ENCODE measurements at regions not wholly inside any gene's neighbourhood (a gene's known extent, or its start where the extent isn't known, plus 50 kb on each side); places are given as distances from the start of the nearest gene placed in this dataset.

DNA sequence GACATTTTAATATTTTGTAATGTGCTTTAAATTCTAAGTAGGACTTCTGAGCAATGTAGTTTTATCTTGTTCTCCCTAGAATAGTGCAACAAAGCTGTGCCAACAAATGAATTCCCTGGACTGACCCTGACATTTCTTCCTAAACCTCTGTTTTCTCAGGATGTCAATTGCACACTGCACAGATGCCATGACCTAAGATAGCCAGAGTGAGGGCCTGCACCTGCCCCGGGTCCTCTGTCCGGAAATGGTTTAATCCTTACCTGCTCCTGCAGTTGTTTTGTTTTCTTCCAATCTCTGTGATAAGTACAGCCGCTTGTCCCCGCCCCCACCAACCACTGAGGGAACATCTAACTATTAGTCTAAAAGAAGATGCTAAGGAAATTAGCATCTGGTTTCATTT, 831.5 kb downstream of the GALC start:
- TF ChIP-seq, protein P1, sequence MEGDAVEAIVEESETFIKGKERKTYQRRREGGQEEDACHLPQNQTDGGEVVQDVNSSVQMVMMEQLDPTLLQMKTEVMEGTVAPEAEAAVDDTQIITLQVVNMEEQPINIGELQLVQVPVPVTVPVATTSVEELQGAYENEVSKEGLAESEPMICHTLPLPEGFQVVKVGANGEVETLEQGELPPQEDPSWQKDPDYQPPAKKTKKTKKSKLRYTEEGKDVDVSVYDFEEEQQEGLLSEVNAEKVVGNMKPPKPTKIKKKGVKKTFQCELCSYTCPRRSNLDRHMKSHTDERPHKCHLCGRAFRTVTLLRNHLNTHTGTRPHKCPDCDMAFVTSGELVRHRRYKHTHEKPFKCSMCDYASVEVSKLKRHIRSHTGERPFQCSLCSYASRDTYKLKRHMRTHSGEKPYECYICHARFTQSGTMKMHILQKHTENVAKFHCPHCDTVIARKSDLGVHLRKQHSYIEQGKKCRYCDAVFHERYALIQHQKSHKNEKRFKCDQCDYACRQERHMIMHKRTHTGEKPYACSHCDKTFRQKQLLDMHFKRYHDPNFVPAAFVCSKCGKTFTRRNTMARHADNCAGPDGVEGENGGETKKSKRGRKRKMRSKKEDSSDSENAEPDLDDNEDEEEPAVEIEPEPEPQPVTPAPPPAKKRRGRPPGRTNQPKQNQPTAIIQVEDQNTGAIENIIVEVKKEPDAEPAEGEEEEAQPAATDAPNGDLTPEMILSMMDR (IDR thresholded peaks at IDR 0.05; ENCODE audit: low read depth, low read length) = no peak
- no peaks in the 10 kb centered on the region for H3K9me3 ChIP-seq (ENCODE audit: control insufficient read depth, insufficient read depth, low read length)
- ChIA-PET CTCF (no interaction called here), POLR2A (no interaction called here)
- no peak overlapping the region for H3K4me3 ChIP-seq (ENCODE audit: low read depth, low read length)
- DNase-seq (ENCODE audit: low read depth, low spot score) = no peak
- H3K27ac ChIP-seq (ENCODE audit: low read depth, low read length) = no peak overlapping the region
- H3K27me3 ChIP-seq (ENCODE audit: control insufficient read depth, insufficient read depth, low read length) = no peaks in the 10 kb centered on the region

DNA sequence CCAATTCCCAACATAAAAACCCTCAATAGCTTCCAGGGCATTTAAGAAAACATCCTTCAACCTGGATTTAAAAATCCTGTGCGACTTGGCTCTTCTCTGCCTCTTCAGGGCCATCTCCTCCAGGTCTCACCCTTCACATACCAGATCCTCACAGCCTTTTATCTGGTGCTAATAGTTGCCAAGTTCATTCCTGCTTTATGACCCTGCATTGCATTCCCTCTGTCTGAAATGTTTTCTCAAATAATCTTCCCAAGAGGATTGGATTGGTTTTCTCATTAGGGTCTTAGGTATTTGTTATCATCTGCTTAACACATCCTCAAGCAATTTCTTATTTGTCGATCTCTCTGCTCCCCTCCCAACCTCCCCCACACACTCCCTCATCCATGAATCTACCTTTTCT, 832.0 kb downstream of the GALC start:
- no peak overlapping the region for H3K4me3 ChIP-seq (ENCODE audit: low read depth, low read length)
- no peaks in the 10 kb centered on the region for H3K9me3 ChIP-seq (ENCODE audit: control insufficient read depth, insufficient read depth, low read length)
- TF ChIP-seq, protein P1 (IDR thresholded peaks at IDR 0.05; ENCODE audit: low read depth, low read length) = no peak
- no peak overlapping the region for H3K27ac ChIP-seq (ENCODE audit: low read depth, low read length)
- no peaks in the 10 kb centered on the region for H3K27me3 ChIP-seq (ENCODE audit: control insufficient read depth, insufficient read depth, low read length)
- CTCF ChIA-PET = no interaction called here
- POLR2A ChIA-PET = no interaction called here
- DNase-seq (ENCODE audit: low read depth, low spot score) = no peak

DNA sequence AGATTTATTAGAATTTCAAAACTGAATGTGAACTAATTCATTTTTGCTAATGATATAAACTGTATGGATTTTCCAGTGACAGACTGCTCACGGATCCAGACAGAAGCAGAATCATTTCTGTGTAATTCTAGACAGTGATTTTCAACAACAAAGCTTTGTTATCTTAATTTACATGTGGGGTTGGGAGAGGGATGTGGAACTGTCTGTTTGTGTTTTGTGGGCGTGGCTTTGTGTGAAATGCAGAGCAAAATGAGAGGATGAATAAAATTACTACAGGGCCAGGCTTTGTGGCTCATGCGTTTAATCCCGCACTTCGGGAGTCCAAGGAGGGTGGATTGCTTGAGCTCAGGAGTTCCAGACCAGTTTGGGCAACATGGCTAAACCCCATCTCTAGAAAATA, 834.7 kb downstream of the GALC start:
- ChIA-PET POLR2A (no interaction called here), CTCF (no interaction called here)
- H3K9me3 ChIP-seq (ENCODE audit: control insufficient read depth, insufficient read depth, low read length) = no peaks in the 10 kb centered on the region; the same call in 1 of the 2 replicates
- DNase-seq (ENCODE audit: low read depth, low spot score) = no peak
- no peak overlapping the region for H3K27ac ChIP-seq (ENCODE audit: low read depth, low read length)
- H3K27me3 ChIP-seq (ENCODE audit: control insufficient read depth, insufficient read depth, low read length) = no peaks in the 10 kb centered on the region
- TF ChIP-seq, protein P1 (IDR thresholded peaks at IDR 0.05; ENCODE audit: low read depth, low read length) = no peak
- no peak overlapping the region for H3K4me3 ChIP-seq (ENCODE audit: low read depth, low read length)

DNA sequence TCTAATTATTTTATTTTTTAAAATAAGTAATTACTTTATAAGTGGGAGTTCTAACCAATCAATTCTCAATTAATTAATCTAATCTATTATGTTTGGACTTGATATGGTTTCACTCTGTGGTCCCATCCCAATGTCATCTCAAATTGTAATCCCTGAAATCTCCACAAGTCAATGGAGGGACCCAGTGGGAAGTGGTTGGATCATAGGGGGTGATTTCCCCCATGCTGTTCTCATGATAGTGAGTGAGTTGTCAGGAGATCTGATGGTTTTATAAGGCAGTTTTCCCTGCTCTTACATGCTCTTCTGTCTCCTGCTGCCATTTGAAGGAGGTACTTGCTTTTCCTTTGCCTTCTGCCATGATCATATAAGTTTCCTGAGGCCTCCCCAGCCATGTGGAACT, 836.1 kb downstream of the GALC start:
- TF ChIP-seq, protein P1 (IDR thresholded peaks at IDR 0.05; ENCODE audit: low read depth, low read length) = no peak
- Histone ChIP-seq H3K9me3 (ENCODE audit: control insufficient read depth, insufficient read depth, low read length) (no peaks in the 10 kb centered on the region; the same call in 1 of the 2 replicates), H3K27me3 (ENCODE audit: control insufficient read depth, insufficient read depth, low read length) (no peaks in the 10 kb centered on the region), H3K27ac (ENCODE audit: low read depth, low read length) (no peak overlapping the region), H3K4me3 (ENCODE audit: low read depth, low read length) (no peak overlapping the region)
- DNase-seq (ENCODE audit: low read depth, low spot score) = no peak
- CTCF ChIA-PET = no interaction called here
- POLR2A ChIA-PET = no interaction called here

DNA sequence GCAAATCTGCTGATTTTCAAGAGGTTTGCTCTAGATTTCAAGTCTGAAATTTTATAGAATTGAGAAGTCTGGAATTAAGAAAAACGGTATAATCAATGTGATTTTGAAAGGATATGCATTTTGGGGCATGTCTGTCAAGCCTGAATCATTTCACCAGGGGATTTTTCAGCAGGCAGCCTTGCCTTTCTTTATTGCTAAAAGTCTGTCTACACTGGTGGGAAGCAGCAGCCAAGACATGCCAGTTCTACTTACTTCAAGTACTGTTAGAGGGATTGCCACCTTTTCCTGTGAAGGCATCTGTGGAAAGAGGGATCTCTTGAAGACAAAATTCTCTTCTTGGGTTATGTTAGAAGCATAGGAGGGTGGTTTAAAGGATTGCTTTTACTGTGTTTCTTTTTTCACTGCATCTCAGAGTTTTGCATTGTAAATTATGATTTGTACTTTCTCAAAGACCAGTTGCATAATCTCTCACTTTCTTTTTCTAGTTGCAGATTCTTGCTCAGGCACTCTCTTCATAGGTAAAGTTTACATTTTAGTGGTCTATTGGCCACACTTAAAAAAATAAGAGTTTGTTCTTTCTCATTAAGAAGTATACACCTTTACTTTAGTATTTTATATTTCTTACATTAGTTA, 837.0 kb downstream of the GALC start:
- Histone ChIP-seq H3K9me3 (ENCODE audit: control insufficient read depth, insufficient read depth, low read length) (no peaks in the 10 kb centered on the region; the same call in 1 of the 2 replicates), H3K4me3 (ENCODE audit: low read depth, low read length) (no peak overlapping the region), H3K27ac (ENCODE audit: low read depth, low read length) (no peak overlapping the region), H3K27me3 (ENCODE audit: control insufficient read depth, insufficient read depth, low read length) (no peaks in the 10 kb centered on the region)
- ChIA-PET POLR2A (no interaction called here), CTCF (no interaction called here)
- DNase-seq (ENCODE audit: low read depth, low spot score) = no peak
- TF ChIP-seq, protein P1 (IDR thresholded peaks at IDR 0.05; ENCODE audit: low read depth, low read length) = no peak

All from AG04450 (cell line).